ENCODE measurements at regions not wholly inside any gene's neighbourhood (a gene's known extent, or its start where the extent isn't known, plus 50 kb on each side); places are given as distances from the start of the nearest gene placed in this dataset.

- H3K4me3 ChIP-seq = no peak overlapping the region
- H3K36me3 ChIP-seq = no peaks in the 10 kb centered on the region
- H3K27ac ChIP-seq = no peak overlapping the region
- WGBS = 34% methylated on average over 2 of the region's 2 CpGs
- H3K4me1 ChIP-seq = no peaks in the 10 kb centered on the region
- TF ChIP-seq POLR2A (IDR thresholded peaks at IDR 0.05) (no peak), CTCF (IDR thresholded peaks at IDR 0.05) (no peak), EP300 (IDR thresholded peaks at IDR 0.05) (no peak), POLR2AphosphoS5 (IDR thresholded peaks at IDR 0.05) (no peak)
- no peaks in the 10 kb centered on the region for H3K27me3 ChIP-seq
- H3K9me3 ChIP-seq = no peaks in the 10 kb centered on the region
- no peak for DNase-seq (ENCODE audit: low spot score in 2 of 2)
Observed at GRCh38 chr13:37418490-37418889, 180.1 kb downstream of the POSTN start.

- H3K27ac ChIP-seq = no peak overlapping the region
- H3K4me1 ChIP-seq = no peaks in the 10 kb centered on the region
- no peak for DNase-seq (ENCODE audit: low spot score in 2 of 2)
- no peaks in the 10 kb centered on the region for H3K36me3 ChIP-seq
- no peaks in the 10 kb centered on the region for H3K27me3 ChIP-seq
- no peaks in the 10 kb centered on the region for H3K9me3 ChIP-seq
- H3K4me3 ChIP-seq = no peak overlapping the region
- TF ChIP-seq POLR2AphosphoS5 (IDR thresholded peaks at IDR 0.05) = no peak
- no peak for TF ChIP-seq POLR2A (IDR thresholded peaks at IDR 0.05)
- TF ChIP-seq EP300 (IDR thresholded peaks at IDR 0.05) = no peak
- TF ChIP-seq CTCF (IDR thresholded peaks at IDR 0.05) = no peak
- 68% methylated on average over 3 of the region's 3 CpGs for WGBS
Observed at GRCh38 chr13:37417060-37417441, 181.5 kb downstream of the POSTN start.

GRCh38 chr13:37416291-37417059, 182.1 kb downstream of the POSTN start:
- no peaks in the 10 kb centered on the region for H3K36me3 ChIP-seq
- H3K27me3 ChIP-seq = no peaks in the 10 kb centered on the region
- H3K4me1 ChIP-seq = no peaks in the 10 kb centered on the region
- no peak overlapping the region for H3K4me3 ChIP-seq
- WGBS = 61% methylated on average over 2 of the region's 2 CpGs
- DNase-seq (ENCODE audit: low spot score in 2 of 2) = no peak
- H3K9me3 ChIP-seq = no peaks in the 10 kb centered on the region
- no peak overlapping the region for H3K27ac ChIP-seq
- TF ChIP-seq POLR2AphosphoS5 (IDR thresholded peaks at IDR 0.05) (no peak), POLR2A (IDR thresholded peaks at IDR 0.05) (no peak), EP300 (IDR thresholded peaks at IDR 0.05) (no peak), CTCF (IDR thresholded peaks at IDR 0.05) (no peak)

GRCh38 chr13:37413161-37413560, 185.4 kb downstream of the POSTN start:
- Histone ChIP-seq H3K4me1 (no peaks in the 10 kb centered on the region), H3K27me3 (no peaks in the 10 kb centered on the region), H3K36me3 (no peaks in the 10 kb centered on the region), H3K4me3 (no peak overlapping the region), H3K9me3 (no peaks in the 10 kb centered on the region), H3K27ac (no peak overlapping the region)
- DNase-seq (ENCODE audit: low spot score in 2 of 2) = no peak
- 65% methylated on average over 3 of the region's 3 CpGs for WGBS
- TF ChIP-seq EP300 (IDR thresholded peaks at IDR 0.05) = no peak

- TF ChIP-seq POLR2AphosphoS5 (IDR thresholded peaks at IDR 0.05) (no peak), CTCF (IDR thresholded peaks at IDR 0.05) (no peak), POLR2A (IDR thresholded peaks at IDR 0.05) (no peak), EP300 (IDR thresholded peaks at IDR 0.05) (no peak)
- no peak for DNase-seq (ENCODE audit: low spot score in 2 of 2)
- WGBS = 87% methylated on average over 2 of the region's 2 CpGs
Observed at GRCh38 chr13:37412241-37412921, 186.2 kb downstream of the POSTN start.

More at GRCh38 chr13:37412241-37412921, 186.2 kb downstream of the POSTN start:
- no peaks in the 10 kb centered on the region for H3K27me3 ChIP-seq
- no peak overlapping the region for H3K27ac ChIP-seq
- H3K9me3 ChIP-seq = no peaks in the 10 kb centered on the region
- H3K4me3 ChIP-seq = no peak overlapping the region
- no peaks in the 10 kb centered on the region for H3K36me3 ChIP-seq
- H3K4me1 ChIP-seq = no peaks in the 10 kb centered on the region
